ENCODE measurements at regions not wholly inside any gene's neighbourhood (a gene's known extent, or its start where the extent isn't known, plus 50 kb on each side); places are given as distances from the start of the nearest gene placed in this dataset.

DNA sequence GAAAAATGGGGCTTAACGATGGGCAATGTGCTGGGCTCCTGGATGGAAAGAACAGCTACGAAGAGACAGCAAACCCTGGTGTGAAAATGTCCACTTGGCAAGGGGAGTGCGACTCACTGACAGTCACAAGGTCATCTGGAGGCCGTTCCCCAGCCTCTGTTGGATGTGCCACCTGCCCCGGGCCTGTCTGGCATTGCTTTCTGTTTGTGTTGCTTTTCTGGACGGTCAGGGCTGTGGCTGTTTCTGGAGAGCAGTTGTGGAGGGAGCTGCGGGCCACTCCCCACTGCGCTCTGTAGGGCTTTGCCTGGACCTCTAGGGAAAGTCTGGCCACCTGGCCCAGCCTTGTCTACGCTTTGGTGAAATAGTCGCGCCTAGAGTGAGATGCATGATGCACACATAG is 185.3 kb downstream of the IRX1 start:
- Mint-ChIP-seq H3K36me3 (ENCODE audit: insufficient read depth, unreplicated experiment) (no peaks in the 10 kb centered on the region), H3K9me3 (ENCODE audit: unreplicated experiment) (no peaks in the 10 kb centered on the region), H3K4me1 (ENCODE audit: low read depth, unreplicated experiment) (no peaks in the 10 kb centered on the region), H3K27ac (ENCODE audit: unreplicated experiment) (no peak overlapping the region), H3K27me3 (ENCODE audit: insufficient read depth, unreplicated experiment) (no peaks in the 10 kb centered on the region), H3K4me3 (ENCODE audit: unreplicated experiment) (no peak overlapping the region)
- H3K9me3 ChIP-seq, result no peaks in the 10 kb centered on the region
- POLR2A ChIA-PET, result no interaction called here
- intact Hi-C loops (cut with micrococcal nuclease; ENCODE audit: unreplicated experiment), result no loop called here
- TF ChIP-seq, protein P1, sequence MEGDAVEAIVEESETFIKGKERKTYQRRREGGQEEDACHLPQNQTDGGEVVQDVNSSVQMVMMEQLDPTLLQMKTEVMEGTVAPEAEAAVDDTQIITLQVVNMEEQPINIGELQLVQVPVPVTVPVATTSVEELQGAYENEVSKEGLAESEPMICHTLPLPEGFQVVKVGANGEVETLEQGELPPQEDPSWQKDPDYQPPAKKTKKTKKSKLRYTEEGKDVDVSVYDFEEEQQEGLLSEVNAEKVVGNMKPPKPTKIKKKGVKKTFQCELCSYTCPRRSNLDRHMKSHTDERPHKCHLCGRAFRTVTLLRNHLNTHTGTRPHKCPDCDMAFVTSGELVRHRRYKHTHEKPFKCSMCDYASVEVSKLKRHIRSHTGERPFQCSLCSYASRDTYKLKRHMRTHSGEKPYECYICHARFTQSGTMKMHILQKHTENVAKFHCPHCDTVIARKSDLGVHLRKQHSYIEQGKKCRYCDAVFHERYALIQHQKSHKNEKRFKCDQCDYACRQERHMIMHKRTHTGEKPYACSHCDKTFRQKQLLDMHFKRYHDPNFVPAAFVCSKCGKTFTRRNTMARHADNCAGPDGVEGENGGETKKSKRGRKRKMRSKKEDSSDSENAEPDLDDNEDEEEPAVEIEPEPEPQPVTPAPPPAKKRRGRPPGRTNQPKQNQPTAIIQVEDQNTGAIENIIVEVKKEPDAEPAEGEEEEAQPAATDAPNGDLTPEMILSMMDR (IDR thresholded peaks at IDR 0.05; ENCODE audit: insufficient read depth in 1 of 2, low read depth in 1 of 2, low read length in 1 of 2, severe bottlenecking in 1 of 2, unreplicated experiment in 1 of 2), result no peak
- no peak overlapping the region for H3K4me3 ChIP-seq (ENCODE audit: low read depth, low read length)
- CTCF ChIA-PET, result no interaction called here
- no peaks in the 10 kb centered on the region for H3K4me1 ChIP-seq
- BruUV-seq (replicated peaks), result no TSS peak
- H3K36me3 ChIP-seq (ENCODE audit: control insufficient read depth, insufficient read depth, low read length), result no peaks in the 10 kb centered on the region
- no peaks in the 10 kb centered on the region for H3K27me3 ChIP-seq (replicated peaks; ENCODE audit: control insufficient read depth, insufficient read depth, low read length)
- DNase-seq, result no peak

DNA sequence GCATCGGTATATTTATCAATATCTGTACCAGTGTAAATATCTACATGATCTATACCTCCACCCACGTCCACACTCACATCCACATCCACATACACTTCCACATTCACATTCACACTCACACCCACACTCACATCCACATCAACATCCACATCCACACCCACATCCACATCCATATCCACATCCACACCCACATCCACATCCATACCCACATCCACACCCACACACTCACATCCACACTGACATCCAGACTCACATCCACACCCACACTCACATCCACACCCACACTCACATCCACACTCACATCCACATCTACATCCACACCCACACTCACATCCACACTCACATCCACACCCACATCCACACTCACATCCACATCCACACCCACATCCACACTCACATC is 189.2 kb downstream of the IRX1 start:
- TF ChIP-seq, protein P1 (IDR thresholded peaks at IDR 0.05; ENCODE audit: insufficient read depth in 1 of 2, low read depth in 1 of 2, low read length in 1 of 2, severe bottlenecking in 1 of 2, unreplicated experiment in 1 of 2), result no peak
- Mint-ChIP-seq H3K4me3 (ENCODE audit: unreplicated experiment) (no peak overlapping the region), H3K27me3 (ENCODE audit: insufficient read depth, unreplicated experiment) (no peaks in the 10 kb centered on the region), H3K27ac (ENCODE audit: unreplicated experiment) (no peak overlapping the region), H3K36me3 (ENCODE audit: insufficient read depth, unreplicated experiment) (no peaks in the 10 kb centered on the region), H3K4me1 (ENCODE audit: low read depth, unreplicated experiment) (no peaks in the 10 kb centered on the region), H3K9me3 (ENCODE audit: unreplicated experiment) (no peaks in the 10 kb centered on the region)
- POLR2A ChIA-PET, result no interaction called here
- Histone ChIP-seq H3K9me3 (no peaks in the 10 kb centered on the region), H3K4me3 (ENCODE audit: low read depth, low read length) (no peak overlapping the region), H3K4me1 (no peaks in the 10 kb centered on the region), H3K36me3 (ENCODE audit: control insufficient read depth, insufficient read depth, low read length) (no peaks in the 10 kb centered on the region), H3K27me3 (replicated peaks; ENCODE audit: control insufficient read depth, insufficient read depth, low read length) (no peaks in the 10 kb centered on the region)
- no TSS peak for BruUV-seq (replicated peaks)
- intact Hi-C loops (cut with micrococcal nuclease; ENCODE audit: unreplicated experiment), result no loop called here
- CTCF ChIA-PET, result no interaction called here
- no peak for DNase-seq

DNA sequence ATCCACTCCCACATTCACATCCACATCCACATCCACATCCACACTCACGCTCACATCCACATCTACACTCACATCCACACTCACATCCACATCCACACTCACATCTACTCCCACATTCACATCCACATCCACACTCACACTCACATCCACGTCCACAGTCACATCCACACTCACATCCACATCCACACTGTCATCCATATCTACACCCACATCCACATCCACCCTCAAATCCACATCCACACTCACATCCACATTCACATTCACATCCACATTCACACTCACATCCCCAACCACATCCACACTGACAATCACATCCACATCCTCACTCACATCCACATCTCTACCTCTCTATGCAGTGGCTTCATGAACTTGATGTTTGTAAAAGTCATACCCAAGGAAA is 190.5 kb downstream of the IRX1 start:
- no peak for DNase-seq
- Histone ChIP-seq H3K4me3 (ENCODE audit: low read depth, low read length) (no peak overlapping the region), H3K9me3 (no peaks in the 10 kb centered on the region), H3K36me3 (ENCODE audit: control insufficient read depth, insufficient read depth, low read length) (no peaks in the 10 kb centered on the region), H3K27me3 (replicated peaks; ENCODE audit: control insufficient read depth, insufficient read depth, low read length) (no peaks in the 10 kb centered on the region), H3K4me1 (no peaks in the 10 kb centered on the region)
- TF ChIP-seq, protein P1 (IDR thresholded peaks at IDR 0.05; ENCODE audit: insufficient read depth in 1 of 2, low read depth in 1 of 2, low read length in 1 of 2, severe bottlenecking in 1 of 2, unreplicated experiment in 1 of 2), result no peak
- H3K27ac Mint-ChIP-seq (ENCODE audit: unreplicated experiment), result no peak overlapping the region
- intact Hi-C loops (cut with micrococcal nuclease; ENCODE audit: unreplicated experiment), result no loop called here
- no TSS peak for BruUV-seq (replicated peaks)
- no peaks in the 10 kb centered on the region for H3K36me3 Mint-ChIP-seq (ENCODE audit: insufficient read depth, unreplicated experiment)
- POLR2A ChIA-PET, result no interaction called here
- no peaks in the 10 kb centered on the region for H3K9me3 Mint-ChIP-seq (ENCODE audit: unreplicated experiment)
- CTCF ChIA-PET, result no interaction called here
- no peaks in the 10 kb centered on the region for H3K27me3 Mint-ChIP-seq (ENCODE audit: insufficient read depth, unreplicated experiment)
- no peak overlapping the region for H3K4me3 Mint-ChIP-seq (ENCODE audit: unreplicated experiment)
- no peaks in the 10 kb centered on the region for H3K4me1 Mint-ChIP-seq (ENCODE audit: low read depth, unreplicated experiment)

Data from Caco-2 (cell line).